NCI-H748 treated with DMSO at 0.1 percent for 48 hours (cell line): ENCODE measurements at regions not wholly inside any gene's neighbourhood (a gene's known extent, or its start where the extent isn't known, plus 50 kb on each side); places are given as distances from the start of the nearest gene placed in this dataset.

Experiments
- DNase-seq: peaks from one replicate; lab custom pipeline; 2025; lab: John Stamatoyannopoulos, UW

DNA sequence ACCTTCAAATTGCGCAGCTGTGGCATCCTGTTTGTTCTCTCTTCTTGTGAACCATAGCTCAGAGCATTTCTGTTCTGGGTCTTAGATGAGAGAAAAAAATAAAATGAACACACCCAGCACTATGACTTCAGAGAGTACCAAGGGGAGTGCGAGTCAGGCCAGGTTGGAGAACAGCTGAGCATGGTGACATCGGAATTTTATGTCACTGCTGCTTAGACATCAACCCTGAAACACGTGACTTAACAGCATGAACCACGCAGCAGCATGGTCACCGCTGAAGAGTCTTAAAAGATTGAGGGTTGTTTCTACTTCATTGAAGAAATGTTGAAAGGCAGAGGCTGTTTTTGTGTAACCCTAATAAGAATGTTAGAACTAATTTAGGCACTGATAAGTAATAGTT lies 288.8 kb upstream of the SOX11 start:
- DNase-seq = no peak

DNA sequence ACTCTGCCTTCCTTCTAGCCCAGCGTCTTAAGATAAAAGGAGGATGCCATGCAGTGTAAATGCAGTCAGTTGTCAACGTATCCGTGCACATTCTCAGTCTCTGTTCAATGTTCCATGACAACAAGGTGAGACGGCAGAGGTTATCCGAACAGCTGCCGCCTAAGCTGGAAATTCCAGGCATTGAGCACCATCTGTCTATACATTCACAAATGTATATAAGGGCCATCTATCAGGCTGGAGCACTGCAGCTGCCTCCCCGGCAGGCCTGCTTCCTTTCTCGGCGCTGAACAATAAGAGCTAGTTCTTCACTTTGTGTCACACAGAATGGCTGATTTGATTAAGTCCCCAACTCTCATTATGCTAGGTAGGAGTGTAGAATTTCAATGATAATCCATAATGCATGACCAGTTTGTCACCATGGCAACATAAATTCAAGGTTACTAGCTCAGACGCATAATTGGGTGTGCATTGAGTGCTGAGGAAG lies 282.2 kb upstream of the SOX11 start:
- DNase-seq = peak; percentile 92

DNA sequence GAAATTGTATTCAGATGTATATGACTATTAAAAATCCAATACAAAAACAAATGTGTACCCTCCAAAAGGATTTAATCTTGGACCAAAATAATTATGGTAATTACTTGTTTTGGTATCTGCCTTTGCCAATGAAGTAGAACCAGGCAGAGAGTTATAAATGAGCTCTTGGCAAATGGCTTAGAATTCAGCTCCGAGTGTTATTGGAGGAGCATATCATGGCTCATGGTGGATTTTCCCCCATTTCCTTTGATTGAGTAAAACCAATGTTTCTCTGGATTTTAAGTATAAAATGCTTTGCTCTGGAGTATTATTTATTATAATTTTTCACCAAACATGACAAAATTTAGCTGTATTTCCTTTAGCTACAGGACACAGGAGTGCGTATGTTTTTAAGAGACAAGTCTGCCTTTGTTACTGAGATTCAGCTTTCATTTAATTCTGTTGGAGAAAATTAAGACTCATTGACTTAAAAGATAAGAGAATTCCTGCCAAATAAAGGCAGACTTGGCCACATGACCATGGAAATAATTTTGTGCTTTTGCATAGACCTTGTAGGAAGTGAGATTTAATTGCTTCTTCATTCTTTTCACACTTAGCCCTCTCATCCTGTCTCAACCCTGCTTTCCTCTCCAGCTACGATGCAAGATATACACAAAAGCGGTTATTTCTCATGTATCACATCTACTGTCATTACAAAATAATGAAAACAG lies 281.0 kb upstream of the SOX11 start:
- DNase-seq = no peak

DNA sequence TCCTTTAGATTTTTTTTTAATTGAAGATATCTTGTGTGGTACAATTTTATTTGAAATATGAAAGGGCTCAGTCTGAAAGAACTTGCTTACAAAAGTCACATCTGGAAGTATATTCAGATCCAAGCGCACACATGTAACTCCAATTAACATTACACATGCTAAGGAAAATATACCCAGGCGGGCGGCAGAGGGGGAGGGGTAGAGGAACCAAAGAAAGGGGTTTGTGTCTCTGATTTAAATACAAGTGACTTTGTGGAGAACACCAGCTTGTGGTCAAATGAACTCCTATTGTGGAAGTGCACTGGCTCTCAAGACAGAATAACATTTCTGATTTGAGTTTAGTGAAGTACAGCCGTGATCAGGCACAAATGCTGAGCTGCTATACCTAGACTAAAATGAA lies 280.2 kb upstream of the SOX11 start:
- no peak for DNase-seq

DNA sequence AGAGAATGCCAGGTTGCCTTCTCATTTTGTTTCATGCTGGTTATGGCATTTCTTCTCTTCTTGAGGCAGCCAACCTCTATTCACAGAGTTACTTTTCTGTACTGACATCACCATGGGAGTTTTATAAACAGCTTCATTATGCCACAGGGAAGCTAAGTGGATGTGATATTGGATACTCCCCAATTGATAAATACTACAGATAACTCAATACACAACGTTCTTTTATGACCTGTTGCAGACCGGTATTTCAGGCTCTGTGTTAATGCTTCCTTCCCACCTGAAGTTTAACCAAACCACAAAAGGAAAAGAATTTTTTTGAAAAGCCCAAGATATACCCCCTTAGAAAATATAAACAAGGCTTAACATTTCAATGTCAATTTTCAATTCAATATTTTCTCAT lies 258.3 kb upstream of the SOX11 start:
- DNase-seq = peak; percentile 86

DNA sequence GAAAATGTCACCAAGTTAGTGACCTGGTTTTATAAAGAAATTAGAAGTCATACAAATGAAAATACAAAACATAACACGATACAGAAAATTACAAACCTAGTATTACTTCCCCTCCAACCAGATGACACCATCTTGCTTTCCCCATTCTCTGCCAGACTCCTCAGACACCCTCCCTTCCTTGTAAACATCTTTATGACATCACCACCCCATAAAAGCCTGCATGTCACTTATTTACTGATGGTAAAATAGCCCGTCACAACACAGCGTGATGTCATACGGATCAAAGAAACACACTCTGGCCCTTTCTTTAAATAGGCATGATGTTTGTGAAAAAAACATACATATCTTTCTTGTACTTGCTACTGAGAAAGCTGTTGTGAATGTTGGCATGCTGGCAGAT lies 254.8 kb upstream of the SOX11 start:
- no peak for DNase-seq

DNA sequence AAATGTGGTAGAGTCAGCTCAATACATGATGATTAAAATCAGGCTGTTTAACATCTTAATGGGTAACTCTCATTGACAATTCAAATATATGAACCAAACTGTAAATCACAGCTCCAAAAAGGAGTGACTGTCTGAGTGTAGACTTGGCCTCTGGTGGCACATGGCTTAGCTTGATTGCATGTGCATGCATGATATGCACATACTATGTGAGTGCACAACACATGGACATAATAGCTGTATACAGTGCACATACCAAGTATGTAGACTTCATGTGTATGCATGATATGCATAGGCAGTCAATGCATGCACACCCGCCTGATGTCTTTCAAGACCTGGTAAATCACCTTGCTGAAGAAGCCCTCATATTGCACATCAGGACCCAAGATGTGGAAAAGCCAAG lies 252.0 kb upstream of the SOX11 start:
- no peak for DNase-seq

DNA sequence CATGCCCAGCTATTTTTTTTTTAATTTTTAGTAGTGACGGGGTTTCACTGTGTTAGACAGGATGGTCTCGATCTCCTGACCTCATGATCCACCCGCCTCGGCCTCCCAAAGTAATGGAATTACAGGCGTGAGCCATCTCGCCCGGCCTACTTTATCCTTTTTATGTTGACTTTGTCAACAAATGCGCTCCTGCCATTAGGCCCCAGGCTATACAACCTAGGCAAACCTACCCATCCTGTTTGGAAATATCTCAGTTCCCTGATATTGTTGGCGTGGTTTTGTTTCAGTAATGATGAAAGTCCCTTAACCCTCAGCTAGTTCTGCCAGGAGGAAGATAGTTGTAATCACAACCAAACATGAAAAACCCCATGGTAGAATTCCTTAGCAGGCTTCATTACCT lies 249.4 kb upstream of the SOX11 start:
- no peak for DNase-seq

DNA sequence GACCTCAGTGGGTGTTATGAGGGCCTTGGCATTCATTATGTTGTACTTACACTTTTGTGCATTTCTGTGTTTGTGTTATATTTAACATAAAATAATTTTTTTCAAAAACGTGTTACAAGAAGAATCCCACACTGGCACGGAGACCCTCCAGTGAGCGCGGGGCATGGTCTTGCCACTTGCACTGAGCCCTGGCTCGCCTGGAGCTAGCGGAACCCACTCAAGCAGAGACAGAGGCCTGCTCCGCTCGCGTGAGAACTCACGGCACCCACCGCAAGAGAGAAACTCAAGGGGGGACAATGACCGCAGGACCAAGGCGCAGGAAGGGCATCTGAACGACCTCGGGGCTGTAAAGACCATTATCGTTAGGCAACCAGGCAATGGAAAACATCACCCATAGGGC lies 248.0 kb upstream of the SOX11 start:
- no peak for DNase-seq

DNA sequence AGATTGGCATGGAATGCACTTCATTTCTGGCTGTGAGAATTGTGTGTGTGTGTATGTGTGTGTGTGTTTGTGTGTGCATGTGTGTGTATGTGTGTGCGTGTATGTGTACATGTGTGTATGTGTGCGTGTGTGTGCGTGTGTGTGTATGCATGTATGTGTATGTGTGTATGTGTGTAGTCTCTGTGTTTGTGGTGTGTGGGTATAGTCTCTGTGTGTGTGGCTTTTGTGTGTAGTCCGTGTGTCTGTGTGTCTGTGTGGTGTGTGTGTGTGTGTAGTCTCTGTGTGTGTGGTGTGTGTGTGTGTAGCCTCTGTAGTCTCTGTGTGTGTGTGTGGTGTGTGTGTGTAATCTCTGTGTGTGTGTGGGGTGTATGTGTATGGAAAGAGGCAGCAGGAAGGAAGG lies 247.3 kb upstream of the SOX11 start:
- DNase-seq = no peak

DNA sequence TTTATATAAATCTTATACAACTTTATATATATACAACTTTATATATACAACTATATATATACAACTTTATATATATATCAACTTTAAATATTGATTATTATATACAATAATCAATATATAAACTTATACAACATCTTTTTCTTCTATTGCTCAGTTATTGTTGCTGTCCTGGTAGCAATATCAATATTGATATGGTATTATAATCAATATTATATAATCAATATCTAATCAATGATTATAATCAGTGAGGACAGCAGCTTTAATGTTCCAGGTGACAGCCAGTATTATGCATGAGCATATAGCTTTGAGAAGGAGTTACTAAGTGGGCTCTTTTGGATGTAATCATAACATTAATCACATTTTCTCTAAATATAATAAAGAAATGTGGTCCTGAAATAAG lies 242.3 kb upstream of the SOX11 start:
- no peak for DNase-seq

DNA sequence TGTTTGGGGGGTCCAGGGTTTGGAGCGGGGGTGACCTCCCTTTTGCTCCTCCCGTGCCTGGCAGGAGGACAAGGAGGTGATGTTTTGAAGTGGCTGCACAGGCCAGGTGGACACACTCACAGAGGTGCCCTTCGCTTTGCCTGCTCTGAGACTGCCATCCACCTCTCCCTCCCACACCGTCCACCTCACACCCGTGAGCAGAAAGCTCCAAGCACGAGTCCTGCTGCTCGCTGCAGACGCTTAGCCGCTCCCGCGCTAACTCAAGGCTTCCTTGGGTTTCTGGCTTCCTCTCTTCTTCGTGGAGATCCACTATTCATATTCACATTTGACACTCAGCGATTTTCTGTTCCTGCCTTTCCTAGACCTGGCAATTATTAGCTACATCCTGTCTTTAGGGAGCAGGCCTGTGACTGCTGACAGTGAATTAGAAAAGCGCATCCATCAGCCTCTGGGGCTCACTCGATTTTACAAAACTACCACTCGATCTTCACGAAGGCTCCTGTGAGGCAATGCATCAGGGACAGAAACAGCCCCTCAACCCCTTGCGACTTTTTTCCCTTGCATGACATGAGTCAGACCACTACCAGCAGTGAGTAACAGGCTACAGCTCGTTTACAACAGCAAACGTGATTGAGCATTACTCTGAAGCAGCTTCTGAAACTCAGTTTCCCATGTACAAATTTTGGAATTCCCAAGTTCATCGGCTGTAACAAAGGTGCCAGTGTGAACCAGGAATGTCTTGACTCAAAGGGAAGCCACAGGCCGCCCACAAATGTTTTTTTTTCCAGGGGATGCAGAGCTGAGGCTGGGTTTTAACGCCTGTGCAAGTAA lies 238.7 kb upstream of the SOX11 start:
- no peak for DNase-seq

DNA sequence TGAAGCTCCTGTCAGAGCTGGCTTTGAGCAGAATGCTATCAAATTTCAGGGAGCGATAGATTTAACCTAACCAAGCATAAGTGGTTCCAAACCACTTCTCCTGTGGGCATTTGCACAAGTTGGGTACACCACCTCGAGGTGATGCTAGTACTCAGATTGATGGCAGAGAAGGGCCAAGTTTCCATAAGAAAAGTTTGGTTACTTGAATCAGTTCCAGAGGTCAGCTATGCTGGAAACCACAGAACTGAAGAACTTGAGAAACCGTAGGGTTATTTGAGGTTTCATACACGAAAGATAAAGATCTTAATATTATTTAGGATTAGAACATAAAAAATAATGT lies 238.2 kb upstream of the SOX11 start:
- DNase-seq = no peak

DNA sequence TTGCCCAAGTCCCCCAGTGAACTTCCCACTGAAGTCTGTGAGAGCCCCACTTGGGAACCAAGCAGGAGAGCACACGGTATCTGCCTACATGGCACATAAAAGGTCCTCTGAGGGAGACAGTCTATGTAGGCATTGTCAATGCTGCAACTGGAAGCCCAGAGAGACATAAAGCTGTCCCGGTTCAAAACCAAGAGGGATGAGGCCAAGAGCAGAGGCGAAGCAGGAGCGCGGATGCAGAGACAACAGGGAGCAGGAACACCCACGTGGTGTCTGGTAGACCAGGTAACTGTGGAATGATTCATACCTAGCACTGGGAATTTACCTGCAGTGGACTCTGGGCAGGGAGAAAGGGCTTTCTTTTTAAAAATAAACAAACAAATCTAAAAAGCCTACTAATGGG lies 233.1 kb upstream of the SOX11 start:
- no peak for DNase-seq

DNA sequence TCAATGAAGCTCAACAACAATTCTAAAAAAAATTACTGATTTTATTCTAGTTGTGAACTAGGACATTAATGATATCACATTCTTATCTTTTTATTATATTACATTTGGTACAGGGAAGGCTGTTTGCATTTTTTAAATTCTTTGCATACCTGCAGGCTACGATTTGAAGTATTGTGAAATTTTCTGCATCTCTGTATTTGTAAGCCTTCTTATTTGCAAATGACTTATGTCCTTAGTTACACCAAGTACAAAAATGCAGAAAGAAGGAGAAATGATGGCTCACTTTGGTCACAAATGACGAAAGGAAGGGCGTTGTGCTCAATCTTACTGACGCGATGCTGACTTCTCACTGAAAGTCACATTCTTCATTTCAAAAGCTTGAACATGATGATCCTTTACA lies 227.5 kb upstream of the SOX11 start:
- no peak for DNase-seq

DNA sequence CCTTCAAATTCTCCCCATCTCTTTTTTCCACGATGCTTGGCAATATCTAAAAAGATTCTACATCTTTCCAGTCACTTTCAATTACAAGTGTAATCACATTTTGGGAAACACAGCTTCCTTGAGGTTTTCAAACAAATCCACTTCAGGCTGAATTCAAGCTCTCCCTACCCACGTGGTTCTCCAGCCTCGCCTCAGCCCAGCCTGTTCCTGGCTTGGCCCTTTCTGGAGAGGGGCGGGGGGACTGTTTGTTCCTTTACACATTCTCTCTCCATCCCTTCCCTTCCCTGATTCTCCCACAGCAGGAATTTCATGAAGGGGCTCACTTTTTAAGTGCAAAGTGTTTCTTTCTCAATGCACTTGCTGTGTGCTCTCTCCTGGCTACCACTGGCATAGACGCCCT lies 226.3 kb upstream of the SOX11 start:
- no peak for DNase-seq

DNA sequence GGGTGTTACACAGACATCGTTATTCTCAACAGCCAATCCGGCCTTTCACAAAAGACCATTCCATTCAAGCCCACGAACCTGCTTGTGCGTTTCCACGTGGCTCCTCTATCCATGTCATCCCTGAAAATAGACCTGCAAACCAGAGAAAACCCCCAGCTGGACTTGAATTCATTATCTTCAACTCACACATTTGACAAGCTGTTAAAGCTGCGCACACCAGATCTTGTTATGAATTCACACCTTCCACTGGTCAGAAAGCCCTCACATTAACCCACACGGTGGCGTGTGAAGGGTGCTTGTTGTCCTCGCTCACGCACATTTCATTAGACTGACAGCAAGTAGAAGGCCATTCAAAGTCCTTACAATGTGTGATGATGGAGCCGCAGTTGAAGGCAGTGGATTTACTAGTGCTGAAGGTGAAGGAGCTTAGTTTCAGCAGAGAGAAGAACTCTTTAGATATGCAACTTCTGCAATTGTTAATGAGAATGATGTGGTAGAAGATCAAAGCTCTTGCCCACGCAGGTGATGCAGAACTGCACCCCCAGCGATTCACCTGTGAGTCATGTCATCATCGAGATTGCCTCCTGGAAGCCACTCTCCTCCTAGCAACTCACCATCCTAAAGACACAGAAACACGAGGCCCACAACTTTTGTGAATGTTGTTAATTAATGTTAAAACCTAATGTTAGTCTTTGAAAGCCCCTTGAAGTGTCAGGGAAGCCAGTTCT lies 224.8 kb upstream of the SOX11 start:
- DNase-seq = no peak

DNA sequence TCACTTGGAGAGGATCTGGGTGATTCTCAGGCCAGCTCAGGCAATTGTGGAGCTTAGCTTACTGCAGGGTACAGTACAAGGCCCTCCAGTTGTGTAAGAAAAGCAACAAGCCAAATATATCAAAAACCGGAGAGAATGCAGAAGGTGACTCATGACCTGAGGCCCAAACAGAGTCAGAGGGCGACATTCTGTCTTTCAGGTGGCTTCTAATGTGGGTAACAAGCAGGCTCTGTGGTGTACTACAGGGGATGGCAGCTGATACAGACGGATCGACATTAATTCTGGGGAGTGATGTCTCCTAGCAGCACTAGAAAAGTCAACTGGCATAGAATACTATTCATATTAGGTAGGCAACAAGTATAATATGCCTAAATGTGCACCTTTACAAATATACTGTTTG lies 219.5 kb upstream of the SOX11 start:
- no peak for DNase-seq

DNA sequence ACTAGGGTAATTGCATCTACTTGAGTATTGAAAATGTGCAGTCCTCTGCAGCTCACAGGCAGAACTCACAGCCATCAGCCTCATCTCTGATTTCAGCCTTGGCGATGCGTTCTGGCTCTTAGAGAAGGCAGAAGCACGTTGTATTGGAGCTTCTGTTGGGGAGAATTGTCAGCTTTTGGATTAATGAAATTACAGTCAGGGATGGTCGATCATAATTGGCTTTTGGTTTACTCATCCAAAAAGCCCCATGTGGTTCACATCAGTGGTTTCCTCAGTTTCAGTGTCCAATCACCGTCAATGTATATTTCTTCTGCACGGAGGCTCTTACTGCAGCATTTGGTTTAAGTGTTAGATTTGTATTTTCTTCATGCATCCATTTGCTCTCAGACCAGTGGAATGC lies 218.5 kb upstream of the SOX11 start:
- no peak for DNase-seq

DNA sequence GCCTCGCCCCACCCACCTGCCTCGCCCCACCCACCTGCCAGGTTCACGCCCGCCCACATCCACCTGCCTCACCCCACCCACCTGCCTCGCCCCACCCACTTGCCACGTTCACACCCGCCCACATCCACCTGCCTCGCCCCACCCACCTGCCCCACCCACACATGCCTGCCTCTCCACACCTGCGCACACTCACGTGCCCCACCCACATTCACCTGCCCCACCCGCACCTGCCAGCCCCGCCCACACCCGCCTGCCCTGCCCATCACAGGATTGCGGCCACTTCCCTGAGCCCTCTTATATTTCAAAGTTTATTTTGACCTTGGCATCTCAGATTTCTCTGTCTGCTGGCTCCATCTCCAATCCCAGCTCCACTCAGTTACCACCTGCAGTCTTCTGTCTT lies 217.5 kb upstream of the SOX11 start:
- DNase-seq = peak; percentile 38

DNA sequence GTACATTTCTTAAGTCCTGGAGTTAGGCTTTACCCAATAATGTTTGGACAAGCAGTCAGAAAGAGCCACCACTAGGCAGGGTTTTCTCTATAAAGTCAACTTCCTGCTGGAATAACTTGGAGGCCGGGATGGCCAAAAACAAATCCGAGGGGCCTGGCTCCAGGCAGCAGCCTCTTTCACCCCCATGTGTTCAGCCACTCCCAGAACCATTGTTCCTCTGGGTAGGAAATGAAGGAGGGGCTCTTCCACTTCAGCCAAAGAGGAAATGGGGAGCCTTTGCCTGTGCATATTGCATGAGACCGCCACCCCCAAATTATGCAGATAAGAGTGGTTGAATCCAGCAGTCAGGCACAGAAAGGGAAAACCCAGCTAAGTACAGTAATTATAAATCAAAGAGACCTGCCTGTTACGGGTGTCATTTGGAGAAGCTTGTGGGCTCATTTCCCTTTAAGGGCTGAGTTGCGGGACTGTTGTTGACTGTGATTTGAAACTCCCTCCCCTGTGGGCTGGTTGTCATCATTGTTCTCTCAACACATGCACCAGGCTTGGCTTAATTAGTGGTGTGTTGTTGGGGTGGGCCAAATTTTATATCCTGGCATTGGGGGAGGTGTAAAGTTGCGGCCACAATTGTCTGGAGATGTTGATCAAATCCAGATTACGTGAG lies 212.8 kb upstream of the SOX11 start:
- peak; percentile 75 for DNase-seq

DNA sequence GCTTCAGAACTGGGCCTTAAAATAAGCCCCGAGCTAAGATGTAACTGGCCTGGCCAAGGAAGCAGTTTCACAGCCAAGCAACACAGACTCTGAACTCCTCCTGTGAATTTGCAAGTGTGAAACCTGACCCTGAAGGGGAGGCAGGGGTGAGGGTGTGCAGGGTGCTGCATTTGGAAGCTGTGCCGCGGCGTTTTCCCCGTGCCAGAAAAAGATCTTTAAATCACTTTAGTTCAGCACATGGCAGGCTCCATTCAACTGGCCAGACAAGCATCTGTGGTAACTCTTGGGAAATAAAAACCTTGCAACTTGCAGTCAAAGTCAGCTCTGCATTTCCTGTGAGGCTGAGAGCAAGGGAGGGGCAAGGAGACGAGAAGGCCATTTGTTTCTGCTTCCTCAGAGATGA lies 209.3 kb upstream of the SOX11 start:
- no peak for DNase-seq

DNA sequence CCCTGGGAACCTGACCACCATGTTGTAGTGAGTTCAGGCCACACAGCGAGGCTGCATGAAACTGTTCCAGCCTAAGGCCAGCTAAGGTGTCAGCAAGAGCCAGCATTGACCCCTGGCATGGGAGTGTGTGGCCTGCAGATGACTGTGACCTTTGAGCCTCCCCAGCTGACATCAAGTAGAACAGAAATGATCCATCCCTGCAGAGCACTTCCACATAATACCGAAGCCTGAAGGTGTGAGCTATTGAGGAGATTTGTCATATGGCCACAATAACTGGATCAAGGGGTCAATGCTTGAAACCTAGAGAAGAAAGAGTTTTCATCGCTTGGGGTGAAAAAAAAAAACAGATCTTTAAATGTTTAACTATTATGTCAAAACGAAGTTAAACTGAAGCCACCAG lies 207.3 kb upstream of the SOX11 start:
- no peak for DNase-seq
